SHP77 treated with DMSO at 0.1 percent for 48 hours (cell line): ENCODE measurements at regions not wholly inside any gene's neighbourhood (a gene's known extent, or its start where the extent isn't known, plus 50 kb on each side); places are given as distances from the start of the nearest gene placed in this dataset.

Source experiments
- DNase-seq: peaks from one replicate; lab custom pipeline; 2025; lab: John Stamatoyannopoulos, UW

- no peak for DNase-seq
Observed at GRCh38 chr15:70226337-70226980, 128.7 kb upstream of the TLE3 start.

- no peak for DNase-seq
Observed at GRCh38 chr15:70225416-70225815, 127.7 kb upstream of the TLE3 start.

GRCh38 chr15:70222606-70223005, 124.9 kb upstream of the TLE3 start:
- DNase-seq: no peak

GRCh38 chr15:70220490-70221096, 122.9 kb upstream of the TLE3 start:
- no peak for DNase-seq

- DNase-seq: no peak
Observed at GRCh38 chr15:70219966-70220365, 122.2 kb upstream of the TLE3 start.

GRCh38 chr15:70219256-70219895, 121.7 kb upstream of the TLE3 start:
- DNase-seq: no peak

GRCh38 chr15:70217226-70218160, 119.8 kb upstream of the TLE3 start:
- DNase-seq: no peak

GRCh38 chr15:70215951-70216350, 118.2 kb upstream of the TLE3 start:
- no peak for DNase-seq

- no peak for DNase-seq
Observed at GRCh38 chr15:70214941-70215635, 117.4 kb upstream of the TLE3 start.

- DNase-seq: no peak
Observed at GRCh38 chr15:70214276-70214675, 116.6 kb upstream of the TLE3 start.

GRCh38 chr15:70213794-70214193, 116.1 kb upstream of the TLE3 start:
- no peak for DNase-seq

GRCh38 chr15:70212963-70213315, 115.2 kb upstream of the TLE3 start:
- no peak for DNase-seq

- no peak for DNase-seq
Observed at GRCh38 chr15:70212286-70212962, 114.7 kb upstream of the TLE3 start.

- no peak for DNase-seq
Observed at GRCh38 chr15:70210528-70210927, 112.8 kb upstream of the TLE3 start.

GRCh38 chr15:70210076-70210475, 112.4 kb upstream of the TLE3 start:
- no peak for DNase-seq

- DNase-seq: no peak
Observed at GRCh38 chr15:70209499-70209898, 111.8 kb upstream of the TLE3 start.

- no peak for DNase-seq
Observed at GRCh38 chr15:70208332-70208731, 110.6 kb upstream of the TLE3 start.

- no peak for DNase-seq
Observed at GRCh38 chr15:70206668-70207067, 109.0 kb upstream of the TLE3 start.

- no peak for DNase-seq
Observed at GRCh38 chr15:70204652-70205051, 106.9 kb upstream of the TLE3 start.

GRCh38 chr15:70203981-70204560, 106.4 kb upstream of the TLE3 start:
- no peak for DNase-seq

- no peak for DNase-seq
Observed at GRCh38 chr15:70202756-70203155, 105.0 kb upstream of the TLE3 start.
